GM12892 (cell line): ENCODE measurements at regions not wholly inside any gene's neighbourhood (a gene's known extent, or its start where the extent isn't known, plus 50 kb on each side); places are given as distances from the start of the nearest gene placed in this dataset.
"Not testable (repeated sequence)": the region's sequence is repeated elsewhere in the genome, so short reads cannot be mapped to it uniquely, and the experiment has no call there.

ENCODE experiments used
- DNase-seq: peaks from one replicate; pipeline ENCODE4 v3.0.0; 2011; ENCODE audit not compliant: insufficient read length
- FAIRE-seq: peaks from 2 replicates; lab custom pipeline; 2011; peaks lifted over from hg19 to GRCh38; lab: Jason Lieb, UNC
- POLR2A ChIP-seq: IDR thresholded peaks from 2 replicates; pipeline ENCODE4 v1.6.1; 2011; ENCODE audit warnings: low read depth, low read length, control low read depth
- POLR2AphosphoS5 ChIP-seq: IDR thresholded peaks from 2 replicates; pipeline ENCODE4 v1.6.1; 2011; ENCODE audit warnings: low read depth, low read length, control low read depth
- TAF1 ChIP-seq: IDR thresholded peaks from 2 replicates; pipeline ENCODE4 v1.6.1; 2011; ENCODE audit warnings: low read depth, mild to moderate bottlenecking, control low read depth, low read length, borderline replicate concordance

DNA sequence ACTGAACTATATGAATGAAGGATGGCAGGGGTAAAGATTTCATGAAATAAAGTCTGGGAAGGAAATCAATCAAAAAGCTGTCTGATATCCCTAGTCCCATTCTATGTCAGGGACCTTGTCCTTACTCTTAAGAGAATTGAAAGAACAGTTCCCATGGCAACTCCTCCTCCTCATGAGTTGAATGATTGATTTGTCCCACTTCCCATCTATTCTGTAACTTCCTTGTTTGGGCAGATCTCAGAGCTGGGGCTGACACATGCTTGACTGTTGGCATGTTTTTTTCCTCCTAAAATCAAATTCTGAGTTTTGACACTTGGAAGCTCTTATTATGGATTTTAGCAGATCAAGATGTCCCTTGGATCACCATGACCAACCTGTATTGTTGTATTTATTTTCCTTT lies 1138.6 kb upstream of the CDH8 start:
- TF ChIP-seq POLR2A (no peak), TAF1 (no peak), POLR2AphosphoS5 (no peak)
- DNase-seq: no peak
- FAIRE-seq: no peak

DNA sequence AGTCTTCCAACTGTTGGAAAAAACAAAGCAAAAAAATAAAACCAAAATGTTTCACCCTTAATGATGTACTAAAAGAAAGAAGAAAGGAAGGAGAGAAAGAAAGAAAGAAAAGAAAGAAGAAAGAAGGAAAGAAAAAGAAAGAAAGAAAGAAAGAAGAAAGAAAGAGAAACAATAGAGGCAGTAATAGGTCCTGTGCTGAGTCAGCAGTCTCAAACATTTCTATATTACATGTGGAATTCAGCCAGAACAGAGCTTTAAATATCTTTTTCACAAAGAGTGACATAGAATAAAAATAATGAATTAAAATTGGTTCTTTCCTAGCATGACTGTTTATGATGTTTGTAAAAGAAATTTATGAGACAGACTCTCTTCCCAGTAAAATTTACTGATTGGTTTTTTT lies 1135.3 kb upstream of the CDH8 start:
- DNase-seq: no peak
- TF ChIP-seq POLR2A (no peak), TAF1 (no peak), POLR2AphosphoS5 (no peak)
- FAIRE-seq: no peak

DNA sequence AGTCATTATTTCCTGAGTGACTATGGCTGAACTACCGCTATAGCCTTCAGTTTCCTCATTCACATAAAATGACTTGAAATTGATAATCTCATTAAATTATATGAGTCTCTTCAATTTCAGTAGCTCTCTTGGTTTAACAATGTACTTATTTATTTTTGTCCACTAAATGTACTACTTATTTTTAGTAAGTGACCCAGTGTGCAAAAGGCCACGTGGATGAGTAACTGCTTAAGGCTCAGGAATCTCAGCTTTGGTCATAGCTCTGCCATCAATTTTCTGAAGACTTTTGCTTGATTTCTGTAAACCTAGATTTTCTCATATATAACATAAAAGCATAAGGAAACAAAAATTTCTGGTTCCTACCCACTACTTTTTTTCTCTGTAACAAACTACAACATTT lies 1132.9 kb upstream of the CDH8 start:
- TF ChIP-seq POLR2AphosphoS5: no peak
- no peak for TF ChIP-seq TAF1
- no peak for TF ChIP-seq POLR2A
- no peak for FAIRE-seq
- no peak for DNase-seq

DNA sequence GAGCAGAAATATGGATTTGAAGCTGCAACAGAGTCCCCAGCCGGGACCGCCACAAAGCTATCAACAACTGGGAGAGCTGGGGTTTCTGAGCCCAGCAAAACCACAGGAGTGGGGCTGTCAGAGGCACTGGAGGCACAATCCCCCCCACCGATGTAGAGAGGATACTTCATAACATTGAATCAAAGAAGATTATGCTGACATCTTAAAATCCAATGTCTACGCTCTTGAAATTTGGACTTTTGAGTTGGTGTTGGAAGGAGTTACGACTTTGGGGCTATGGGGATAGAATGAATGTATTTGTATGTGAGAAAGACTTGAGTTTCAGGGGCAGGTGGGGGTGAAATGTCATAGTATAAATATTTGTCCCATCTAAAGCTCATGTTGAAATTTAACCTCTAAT lies 1121.6 kb upstream of the CDH8 start:
- DNase-seq (no peak), FAIRE-seq (no peak)
- TF ChIP-seq POLR2A (no peak), TAF1 (no peak), POLR2AphosphoS5 (no peak)

- TF ChIP-seq POLR2A: no peak
- no peak for TF ChIP-seq TAF1
- no peak for TF ChIP-seq POLR2AphosphoS5
- DNase-seq (no peak), FAIRE-seq (no peak)
Measured at GRCh38 chr16:63146251-63146650, 1110.0 kb upstream of the CDH8 start.

DNA sequence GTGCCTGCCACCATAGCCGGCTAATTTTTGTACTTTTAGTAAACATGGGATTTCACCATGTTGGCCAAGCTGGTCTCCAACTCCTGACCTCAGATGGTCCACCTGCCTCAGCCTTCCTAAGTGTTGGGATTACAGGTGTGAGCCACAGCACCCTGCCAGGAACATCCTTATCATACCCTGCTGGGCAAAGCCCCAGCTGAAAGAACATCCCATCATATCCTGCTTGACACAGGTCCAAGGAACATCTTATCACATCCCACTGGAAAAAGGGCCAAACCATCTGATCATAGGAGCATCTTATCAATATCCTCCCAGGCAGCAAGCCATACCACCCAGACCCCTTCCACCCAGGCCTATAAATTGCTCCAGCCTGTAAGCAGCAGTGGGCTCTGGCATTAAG lies 1109.2 kb upstream of the CDH8 start:
- DNase-seq: no peak
- TF ChIP-seq POLR2A (no peak), POLR2AphosphoS5 (no peak), TAF1 (no peak)
- FAIRE-seq: no peak

DNA sequence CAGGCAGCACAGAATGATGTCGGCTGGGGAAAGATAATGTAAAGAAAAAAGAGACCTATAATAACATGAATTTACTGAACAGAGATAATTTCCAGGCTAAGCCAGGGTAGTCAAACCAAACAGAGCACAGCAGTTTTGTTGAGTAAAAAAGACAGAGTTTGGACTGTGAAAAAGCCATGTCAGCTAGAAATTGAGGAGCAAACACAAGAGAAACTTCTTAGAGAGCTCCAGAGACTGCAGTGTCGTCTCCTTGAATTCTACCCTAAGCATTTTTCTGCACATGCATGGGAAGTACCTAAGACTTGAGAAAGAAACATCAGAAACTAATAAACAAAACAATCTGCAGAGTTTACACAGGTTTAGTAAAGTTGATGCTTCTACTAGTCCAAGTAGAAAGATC lies 1098.8 kb upstream of the CDH8 start:
- no peak for TF ChIP-seq POLR2A
- TF ChIP-seq POLR2AphosphoS5: no peak
- TF ChIP-seq TAF1: no peak
- FAIRE-seq (no peak), DNase-seq (no peak)

DNA sequence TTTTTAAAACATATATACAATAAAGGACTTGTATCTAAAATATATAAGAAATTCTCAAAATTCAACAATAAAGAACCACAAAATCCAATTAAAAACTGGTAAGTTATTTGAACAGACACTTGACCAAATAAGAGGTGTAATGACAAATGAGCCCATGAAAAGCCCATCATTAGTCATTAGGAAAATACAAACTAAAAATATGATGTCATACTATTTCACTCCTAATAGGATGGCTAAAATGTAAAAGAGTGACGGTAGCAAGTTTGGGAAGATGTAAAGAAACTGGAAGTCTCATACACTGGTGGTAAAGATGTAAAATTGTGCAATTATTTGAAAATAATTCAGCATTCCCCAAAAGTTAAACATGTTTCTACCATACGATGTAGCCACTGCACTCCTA lies 1095.3 kb upstream of the CDH8 start:
- DNase-seq: no peak
- FAIRE-seq: no peak
- TF ChIP-seq POLR2AphosphoS5 (no peak), POLR2A (no peak), TAF1 (no peak)

GRCh38 chr16:63130942-63131341 lies 1094.7 kb upstream of the CDH8 start:
- DNase-seq (no peak), FAIRE-seq (no peak)
- TF ChIP-seq TAF1 (no peak), POLR2AphosphoS5 (no peak), POLR2A (no peak)

DNA sequence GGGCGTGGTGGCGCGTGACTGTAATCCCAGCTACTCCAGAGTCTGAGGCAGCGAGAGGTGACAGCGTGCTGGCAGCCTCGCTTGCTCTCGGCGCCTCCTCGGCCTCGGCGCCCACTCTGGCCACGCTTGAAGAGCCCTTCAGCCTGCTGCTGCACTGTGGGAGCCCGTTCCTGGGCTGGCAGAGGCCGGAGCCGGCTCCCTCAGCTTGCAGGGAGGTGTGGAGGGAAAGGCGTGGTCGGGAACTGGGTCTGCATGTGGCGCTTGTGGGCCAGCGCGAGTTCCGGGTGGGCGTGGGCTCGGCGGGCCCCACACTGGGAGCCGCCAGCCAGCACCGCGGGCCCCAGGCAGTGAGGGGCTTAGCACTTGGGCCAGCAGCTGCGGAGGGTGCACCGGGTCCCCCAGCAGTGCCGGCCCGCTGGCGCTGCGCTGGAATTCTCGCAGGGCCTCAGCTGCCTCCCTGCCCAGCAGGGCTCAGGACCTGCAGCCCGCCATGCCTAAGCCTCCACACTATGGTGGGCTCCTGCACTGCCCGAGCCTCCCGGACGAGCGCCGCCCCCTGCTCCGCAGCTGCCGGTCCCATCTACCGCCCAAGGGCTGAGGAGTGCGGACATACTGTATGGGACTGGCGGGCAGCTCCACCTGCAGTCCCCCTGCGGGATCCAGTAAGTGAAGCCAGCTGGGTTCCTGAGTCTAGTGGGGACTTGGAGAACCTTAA lies 1093.3 kb upstream of the CDH8 start:
- TF ChIP-seq TAF1 (no peak), POLR2AphosphoS5 (no peak), POLR2A (no peak)
- DNase-seq (no peak), FAIRE-seq (no peak)

- FAIRE-seq, DNase-seq: not testable (repeated sequence)
Measured at GRCh38 chr16:63119905-63120304, 1083.7 kb upstream of the CDH8 start.

DNA sequence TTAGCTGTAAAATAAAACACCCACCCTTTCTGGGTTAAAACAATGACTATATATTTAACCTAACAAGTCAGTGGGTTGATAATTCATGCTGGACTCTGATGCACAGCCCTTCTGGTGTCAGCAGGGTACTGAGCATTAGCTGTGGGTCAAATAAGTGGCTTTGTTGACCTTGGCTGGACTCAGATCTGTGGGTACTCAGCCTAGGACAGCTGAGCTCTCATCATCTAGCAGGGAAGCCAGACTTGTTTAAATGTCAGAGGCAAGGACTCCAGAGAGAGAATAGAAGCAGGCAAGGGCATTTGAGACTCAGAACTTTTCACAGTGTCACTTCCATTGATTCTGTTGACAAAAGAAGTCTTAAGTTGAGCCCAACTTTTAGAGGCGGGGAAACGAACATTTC lies 1063.8 kb upstream of the CDH8 start:
- DNase-seq: no peak
- no peak for TF ChIP-seq POLR2A
- TF ChIP-seq TAF1: no peak
- no peak for TF ChIP-seq POLR2AphosphoS5
- FAIRE-seq: no peak

- FAIRE-seq (no peak), DNase-seq (no peak)
- TF ChIP-seq POLR2AphosphoS5 (no peak), TAF1 (no peak), POLR2A (no peak)
Measured at GRCh38 chr16:63096857-63097256, 1060.6 kb upstream of the CDH8 start.
